GM21576 (cell line): ENCODE measurements at regions not wholly inside any gene's neighbourhood (a gene's known extent, or its start where the extent isn't known, plus 50 kb on each side); places are given as distances from the start of the nearest gene placed in this dataset.
A peak's percentile ranks its signal among the peaks of the same experiment; 100 is the strongest.

Source experiments
- ATAC-seq: cut with Tn5 transposase; IDR thresholded peaks from one replicate; pipeline ENCODE4 v1.9.1; 2021; ENCODE audit warnings: mild to moderate bottlenecking, moderate library complexity; ENCODE audit not compliant: unreplicated experiment

- no peak for ATAC-seq
Observed at GRCh38 chr6:24987446-24988115, 51.8 kb upstream of the RIPOR2 start.

DNA sequence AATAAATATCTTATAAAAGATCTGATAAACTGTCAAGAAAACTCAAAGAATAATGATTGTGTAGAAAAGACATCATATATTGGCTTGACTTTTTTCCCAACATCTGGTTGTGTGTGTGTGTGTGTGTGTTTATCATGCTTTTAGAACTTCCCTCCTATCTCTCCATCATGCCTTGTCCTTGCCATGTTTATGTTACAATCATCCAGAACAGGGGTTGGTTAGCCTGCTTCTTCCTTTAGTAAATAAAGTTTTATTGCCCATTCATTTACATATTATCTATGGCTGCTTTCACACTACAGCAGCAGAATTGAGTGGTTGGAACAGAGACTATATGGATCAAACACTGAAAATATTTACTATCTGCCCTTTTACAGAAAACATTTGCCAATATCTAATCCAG, 52.8 kb upstream of the RIPOR2 start:
- no peak for ATAC-seq

- ATAC-seq: no peak
Observed at GRCh38 chr6:24990236-24990845, 54.6 kb upstream of the RIPOR2 start.

DNA sequence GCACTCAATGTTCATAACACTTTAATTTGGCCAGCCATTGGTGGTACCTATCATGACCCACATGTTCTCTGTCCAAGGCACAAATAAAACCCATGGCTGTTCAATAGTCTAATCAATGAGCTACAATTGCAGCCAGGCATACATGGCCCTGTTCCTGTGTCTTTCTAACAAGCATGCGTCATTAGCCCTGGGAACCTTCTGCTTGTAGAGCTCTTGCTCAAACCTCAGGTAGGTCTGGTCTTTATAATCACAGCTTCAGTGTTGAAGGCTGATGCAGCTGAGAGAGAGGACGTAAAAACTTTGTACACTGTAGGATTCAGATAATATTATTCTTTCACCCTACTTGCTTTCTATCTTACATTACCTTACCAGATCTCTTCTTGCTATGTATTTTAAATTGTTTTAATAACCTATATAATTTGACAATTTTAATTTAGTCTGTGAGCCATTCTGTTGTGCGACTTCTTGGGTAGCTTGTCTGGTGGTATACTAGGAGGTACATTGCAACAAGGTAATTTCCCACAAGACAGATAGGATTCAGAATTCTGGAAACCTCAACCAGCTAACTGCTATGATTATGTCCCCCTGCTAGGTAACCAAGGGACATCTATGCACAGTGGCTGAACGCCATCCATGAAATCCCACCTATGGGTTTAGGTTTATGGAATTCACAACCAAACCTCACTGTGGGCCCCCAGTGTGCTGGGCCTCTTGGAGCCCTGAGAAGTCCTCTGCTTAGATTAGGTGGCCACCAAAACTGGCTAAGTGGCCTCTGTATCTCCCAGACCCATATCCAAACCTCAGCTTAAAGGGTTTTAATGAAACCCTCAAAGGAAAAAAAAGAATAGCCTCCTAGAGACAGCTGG, 55.4 kb upstream of the RIPOR2 start:
- ATAC-seq: peak; percentile 2

- peak; percentile 90 for ATAC-seq
Observed at GRCh38 chr6:24991810-24992467, 56.2 kb upstream of the RIPOR2 start.

DNA sequence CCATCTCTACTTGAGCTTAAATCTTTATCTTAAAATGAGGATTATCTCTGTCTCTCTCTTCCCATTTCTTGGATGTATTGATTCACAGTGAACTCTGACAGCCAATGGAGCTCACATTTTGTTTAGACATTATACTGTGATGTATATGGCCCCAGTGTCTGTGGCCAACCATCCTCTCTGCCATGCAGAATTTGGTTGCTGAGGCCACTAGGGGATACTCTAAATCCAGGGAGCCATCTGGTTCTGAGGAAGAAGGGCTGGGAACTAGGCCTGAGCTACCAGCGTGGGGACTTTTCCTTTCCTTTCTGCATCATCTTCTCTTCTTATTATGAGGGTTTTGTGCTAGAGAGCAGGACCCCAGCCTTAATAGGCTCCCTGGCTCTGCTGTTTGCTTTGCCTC, 59.1 kb upstream of the RIPOR2 start:
- ATAC-seq: no peak

DNA sequence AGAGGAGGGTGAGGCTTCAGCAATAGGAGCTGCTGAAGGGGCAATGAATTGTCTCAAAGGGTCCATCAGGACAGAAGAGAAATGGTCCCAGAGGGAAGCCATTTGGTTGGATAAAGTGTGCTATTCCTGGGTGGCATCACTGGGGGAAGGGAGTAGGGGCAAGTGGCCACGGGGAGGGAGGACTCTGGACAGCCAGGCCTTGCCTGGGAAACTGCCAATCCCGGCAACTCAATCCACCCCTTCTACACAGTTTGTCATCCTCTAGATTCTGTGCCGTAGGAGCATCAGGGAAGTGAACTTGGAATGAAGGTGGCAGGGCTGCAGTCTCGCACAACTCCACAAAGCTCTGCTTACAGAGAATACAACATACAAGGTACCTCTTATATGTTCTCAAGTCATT, 59.5 kb upstream of the RIPOR2 start:
- no peak for ATAC-seq

GRCh38 chr6:24996269-24996836, 60.6 kb upstream of the RIPOR2 start:
- ATAC-seq: no peak

- ATAC-seq: no peak
Observed at GRCh38 chr6:24997231-24997630, 61.5 kb upstream of the RIPOR2 start.

- ATAC-seq: no peak
Observed at GRCh38 chr6:24997905-24998304, 62.1 kb upstream of the RIPOR2 start.

- no peak for ATAC-seq
Observed at GRCh38 chr6:25002326-25003091, 66.7 kb upstream of the RIPOR2 start.

GRCh38 chr6:25004357-25004756, 68.6 kb upstream of the RIPOR2 start:
- no peak for ATAC-seq

DNA sequence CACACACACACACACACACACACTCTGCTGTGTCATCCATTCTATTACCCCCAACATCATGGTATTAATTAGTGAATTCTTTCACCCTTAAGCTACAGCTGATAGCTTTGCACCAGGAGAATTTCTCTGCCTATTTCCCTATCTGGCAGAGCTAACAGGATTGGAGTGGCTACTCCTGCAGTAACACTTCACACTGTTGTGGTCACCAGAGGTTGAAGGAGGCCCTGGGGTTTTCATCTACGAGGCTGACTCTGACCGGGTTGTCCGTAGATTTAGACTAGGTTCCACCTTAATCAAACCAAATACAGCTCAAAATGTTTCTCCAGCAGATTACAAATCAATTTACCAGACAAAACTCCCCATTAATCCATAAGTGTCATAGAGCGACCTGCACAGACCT, 69.2 kb upstream of the RIPOR2 start:
- ATAC-seq: no peak

DNA sequence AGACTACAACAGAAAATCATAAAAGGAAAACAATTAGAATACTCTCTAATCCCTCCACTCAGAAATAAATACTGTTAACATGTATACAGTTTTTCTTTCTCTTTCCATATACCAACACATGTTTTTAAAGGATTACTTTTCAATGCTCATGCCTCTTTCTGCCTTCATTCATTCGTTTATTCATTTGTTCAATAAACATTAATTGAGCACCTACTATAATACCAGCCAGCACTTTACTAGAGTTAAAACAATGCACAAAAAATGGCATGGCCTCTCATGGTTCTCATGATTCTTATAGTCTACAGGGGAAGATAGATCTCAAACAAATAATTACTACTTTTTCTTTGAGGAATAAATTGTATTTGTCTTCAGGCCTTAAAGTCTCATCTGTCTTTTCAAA, 70.3 kb upstream of the RIPOR2 start:
- ATAC-seq: no peak

DNA sequence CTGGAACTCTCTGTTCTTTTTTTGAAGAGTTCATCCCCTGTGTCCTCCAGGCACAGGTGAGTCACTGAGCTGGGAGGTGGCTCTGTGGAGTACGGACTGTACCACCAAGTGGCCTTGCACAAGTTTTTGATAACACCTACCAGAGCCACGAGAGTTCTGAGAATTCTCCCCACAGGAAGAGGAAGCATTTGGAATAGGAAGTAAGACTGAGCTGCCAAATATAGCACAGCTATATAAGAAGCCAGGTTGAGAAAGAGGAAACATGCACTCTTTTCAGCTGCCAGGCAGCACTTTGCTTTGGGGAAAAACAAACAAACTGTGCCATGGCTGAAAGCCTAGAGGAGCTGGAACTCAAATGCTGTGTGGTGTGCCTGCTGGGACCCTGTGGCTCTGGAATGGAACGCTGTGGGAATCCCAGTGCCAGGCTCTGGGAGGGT, 70.8 kb upstream of the RIPOR2 start:
- no peak for ATAC-seq

DNA sequence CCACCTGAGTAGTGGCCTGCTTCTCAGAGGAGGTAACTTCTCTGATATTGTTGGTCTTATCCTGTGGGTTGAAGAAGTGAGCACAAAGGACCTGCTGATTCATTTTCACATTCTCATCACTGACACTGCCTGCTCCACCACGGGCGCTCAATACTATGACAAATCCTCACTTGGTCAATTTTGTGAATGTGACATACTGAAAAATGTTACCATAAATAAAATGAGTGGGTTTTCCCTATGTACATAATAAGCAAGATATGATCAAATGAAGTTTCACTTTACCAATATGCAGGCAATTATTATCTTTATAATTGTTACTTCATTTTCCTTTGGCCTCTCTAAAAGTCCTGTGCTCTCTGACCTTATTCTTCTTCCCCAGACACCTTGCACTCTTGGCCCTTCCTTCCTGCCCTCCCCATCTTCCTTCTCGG, 71.5 kb upstream of the RIPOR2 start:
- ATAC-seq: peak; percentile 76

GRCh38 chr6:25008707-25009392, 73.1 kb upstream of the RIPOR2 start:
- ATAC-seq: no peak

DNA sequence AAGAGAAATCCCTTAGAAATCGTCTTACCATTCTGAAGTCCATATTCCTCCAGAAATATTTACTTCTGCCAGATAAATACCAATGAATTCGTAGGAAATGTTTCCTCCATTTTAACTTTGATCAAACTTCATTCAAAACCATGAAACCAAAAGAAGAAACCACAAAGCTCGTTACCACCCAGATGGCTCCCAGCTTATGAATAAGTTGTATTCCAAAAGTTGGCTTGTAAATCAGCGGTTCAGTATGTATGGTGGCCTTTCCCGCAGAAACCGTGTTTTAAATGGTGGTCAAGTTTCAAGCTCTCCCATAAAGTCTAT, 73.6 kb upstream of the RIPOR2 start:
- no peak for ATAC-seq

DNA sequence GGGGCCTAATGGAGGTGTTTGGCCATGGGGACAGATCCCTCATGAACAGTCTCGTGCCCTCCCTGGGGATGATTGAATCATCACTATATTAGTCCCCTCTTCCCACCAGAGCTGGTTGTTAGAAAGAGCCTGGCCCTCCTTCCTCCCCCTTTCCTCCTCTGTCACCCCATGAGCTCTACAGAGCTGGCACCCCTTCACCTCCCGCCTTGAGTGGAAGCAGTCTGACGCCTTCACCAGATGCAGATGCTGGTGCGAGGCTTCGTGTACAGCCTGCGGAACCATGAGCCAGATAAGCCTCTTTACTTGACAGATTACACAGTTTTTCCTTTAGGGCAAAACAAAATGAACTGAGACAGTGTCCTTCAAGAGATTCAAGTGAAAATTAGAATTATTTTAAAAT, 74.4 kb upstream of the RIPOR2 start:
- no peak for ATAC-seq
